ENCODE measurements at regions not wholly inside any gene's neighbourhood (a gene's known extent, or its start where the extent isn't known, plus 50 kb on each side); places are given as distances from the start of the nearest gene placed in this dataset.
"Not testable (repeated sequence)": the region's sequence is repeated elsewhere in the genome, so short reads cannot be mapped to it uniquely, and the experiment has no call there.

DNA sequence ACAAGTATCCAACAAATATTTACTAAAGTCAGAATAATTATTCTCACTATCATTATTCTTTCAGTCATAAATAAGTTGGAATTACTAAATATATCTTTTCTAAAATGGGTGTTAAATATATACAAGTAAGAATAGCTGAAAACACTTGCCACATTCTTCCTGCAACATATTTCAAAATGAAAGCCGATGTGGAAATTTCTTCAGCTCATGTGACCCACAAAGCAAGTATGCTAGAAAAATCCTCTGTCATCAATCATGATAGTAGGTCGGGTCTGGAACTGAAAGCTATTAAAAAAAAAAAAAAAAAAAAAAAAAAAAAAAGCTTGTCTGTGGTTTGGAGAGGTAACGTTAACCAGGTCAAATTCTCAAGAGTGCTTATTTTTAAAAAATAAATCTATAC lies 344.7 kb downstream of the NEBL start:
- Histone ChIP-seq H3K9ac (ENCODE audit: low read length in 3 of 3) (no peak overlapping the region), H3K27me3 (ENCODE audit: control insufficient read depth, insufficient read depth, low read length) (no peaks in the 10 kb centered on the region), H3K36me3 (ENCODE audit: control insufficient read depth in 2 of 3, insufficient read depth in 3 of 3, low read length in 3 of 3) (no peaks in the 10 kb centered on the region), H3K4me1 (ENCODE audit: control insufficient read depth in 2 of 3, insufficient read depth in 2 of 3, low read depth in 1 of 3, low read length in 3 of 3) (no peaks in the 10 kb centered on the region), H3K9me3 (ENCODE audit: control insufficient read depth in 2 of 3, insufficient read depth in 1 of 3, low read length in 3 of 3) (peaks cover 0 to 2% (median 0%) of the 10 kb centered on the region in 3 donors), H3K27ac (ENCODE audit: low read depth in 2 of 2, low read length in 2 of 2) (no peak overlapping the region), H3K4me3 (ENCODE audit: low read length in 3 of 3) (no peak overlapping the region)
- TF ChIP-seq, protein P1, sequence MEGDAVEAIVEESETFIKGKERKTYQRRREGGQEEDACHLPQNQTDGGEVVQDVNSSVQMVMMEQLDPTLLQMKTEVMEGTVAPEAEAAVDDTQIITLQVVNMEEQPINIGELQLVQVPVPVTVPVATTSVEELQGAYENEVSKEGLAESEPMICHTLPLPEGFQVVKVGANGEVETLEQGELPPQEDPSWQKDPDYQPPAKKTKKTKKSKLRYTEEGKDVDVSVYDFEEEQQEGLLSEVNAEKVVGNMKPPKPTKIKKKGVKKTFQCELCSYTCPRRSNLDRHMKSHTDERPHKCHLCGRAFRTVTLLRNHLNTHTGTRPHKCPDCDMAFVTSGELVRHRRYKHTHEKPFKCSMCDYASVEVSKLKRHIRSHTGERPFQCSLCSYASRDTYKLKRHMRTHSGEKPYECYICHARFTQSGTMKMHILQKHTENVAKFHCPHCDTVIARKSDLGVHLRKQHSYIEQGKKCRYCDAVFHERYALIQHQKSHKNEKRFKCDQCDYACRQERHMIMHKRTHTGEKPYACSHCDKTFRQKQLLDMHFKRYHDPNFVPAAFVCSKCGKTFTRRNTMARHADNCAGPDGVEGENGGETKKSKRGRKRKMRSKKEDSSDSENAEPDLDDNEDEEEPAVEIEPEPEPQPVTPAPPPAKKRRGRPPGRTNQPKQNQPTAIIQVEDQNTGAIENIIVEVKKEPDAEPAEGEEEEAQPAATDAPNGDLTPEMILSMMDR (IDR thresholded peaks at IDR 0.05; ENCODE audit: borderline replicate concordance, extremely low read depth, insufficient read depth) = no peak
- FAIRE-seq = no peak
- intact Hi-C loops (cut with DNase I) = no loop called here
- no peak for DNase-seq

DNA sequence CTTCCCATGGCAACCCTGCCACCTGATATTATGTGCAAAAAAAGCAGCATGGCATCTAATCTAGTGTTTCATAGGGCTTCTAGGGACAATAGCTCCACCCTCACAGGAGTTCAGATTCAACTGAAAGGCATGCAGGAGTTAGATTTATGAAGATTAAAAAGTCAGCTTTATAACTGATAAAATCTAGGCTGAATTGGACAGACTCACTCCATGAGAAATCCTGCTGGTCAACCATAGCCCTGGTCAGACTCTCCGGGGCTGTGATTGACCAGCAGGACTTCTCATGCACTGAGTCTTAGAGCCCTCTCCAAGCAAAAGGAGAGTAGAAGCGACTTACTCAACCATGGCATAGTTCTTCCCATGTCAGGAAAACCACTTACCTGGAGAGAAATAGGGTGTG lies 345.4 kb downstream of the NEBL start:
- H3K4me1 ChIP-seq (ENCODE audit: control insufficient read depth in 2 of 3, insufficient read depth in 2 of 3, low read depth in 1 of 3, low read length in 3 of 3) = no peaks in the 10 kb centered on the region
- no peaks in the 10 kb centered on the region for H3K27me3 ChIP-seq (ENCODE audit: control insufficient read depth, insufficient read depth, low read length)
- DNase-seq = no peak
- intact Hi-C loops (cut with DNase I) = no loop called here
- H3K9me3 ChIP-seq (ENCODE audit: control insufficient read depth in 2 of 3, insufficient read depth in 1 of 3, low read length in 3 of 3) = peaks cover 0 to 2% (median 0%) of the 10 kb centered on the region in 3 donors
- H3K4me3 ChIP-seq (ENCODE audit: low read length in 3 of 3) = no peak overlapping the region
- TF ChIP-seq, protein P1 (IDR thresholded peaks at IDR 0.05; ENCODE audit: borderline replicate concordance, extremely low read depth, insufficient read depth) = no peak
- H3K36me3 ChIP-seq (ENCODE audit: control insufficient read depth in 2 of 3, insufficient read depth in 3 of 3, low read length in 3 of 3) = no peaks in the 10 kb centered on the region
- H3K27ac ChIP-seq (ENCODE audit: low read depth in 2 of 2, low read length in 2 of 2) = no peak overlapping the region
- FAIRE-seq = no peak
- H3K9ac ChIP-seq (ENCODE audit: low read length in 3 of 3) = no peak overlapping the region

DNA sequence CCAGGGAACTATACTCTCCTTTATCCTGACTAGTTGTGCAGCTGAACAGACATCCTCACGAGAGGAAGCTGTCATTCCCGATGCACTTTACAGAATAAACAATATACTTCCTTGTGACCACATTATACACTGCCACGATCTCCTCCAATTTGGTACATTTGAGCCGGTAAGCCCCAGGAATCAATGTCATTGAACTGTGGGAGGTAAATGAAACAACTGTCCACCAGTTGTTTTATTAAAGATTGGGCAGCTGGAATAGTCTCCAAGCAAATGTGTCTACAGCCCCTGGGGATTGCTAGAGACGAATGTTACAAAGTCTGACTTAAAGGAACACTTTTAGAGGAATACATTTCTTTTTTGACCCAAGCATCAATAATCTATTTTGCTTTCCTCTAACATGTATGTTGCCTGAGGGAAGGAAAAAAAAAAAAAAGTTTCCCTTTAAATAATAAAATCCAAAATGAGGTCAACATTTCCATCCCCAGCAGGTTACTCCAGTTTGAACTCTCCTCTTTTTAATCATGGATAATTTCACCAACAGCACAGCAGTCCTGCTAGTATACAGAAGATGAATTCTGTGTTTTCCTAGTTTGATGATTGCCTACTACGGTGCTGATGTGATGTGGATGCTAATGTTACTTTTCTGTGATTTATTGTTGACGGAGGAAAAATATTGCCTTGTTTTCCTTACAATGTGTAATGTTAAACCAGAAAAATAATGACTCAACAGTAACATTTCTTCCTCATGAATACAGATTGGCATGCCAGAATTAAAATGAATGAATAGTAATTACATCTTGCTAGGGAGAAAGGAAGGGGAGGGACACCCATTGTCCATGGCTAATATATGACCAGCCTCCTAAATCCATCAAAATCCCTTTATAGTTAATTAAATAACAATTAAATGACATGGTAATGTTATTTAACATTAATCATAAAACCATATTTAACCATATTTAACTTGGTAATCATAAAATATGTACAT lies 360.9 kb downstream of the NEBL start:
- Histone ChIP-seq H3K4me3 (ENCODE audit: low read length in 3 of 3) (no peak overlapping the region), H3K27ac (ENCODE audit: low read depth in 2 of 2, low read length in 2 of 2) (no peak overlapping the region), H3K27me3 (ENCODE audit: control insufficient read depth, insufficient read depth, low read length) (no peaks in the 10 kb centered on the region), H3K4me1 (ENCODE audit: control insufficient read depth in 2 of 3, insufficient read depth in 2 of 3, low read depth in 1 of 3, low read length in 3 of 3) (no peaks in the 10 kb centered on the region), H3K36me3 (ENCODE audit: control insufficient read depth in 2 of 3, insufficient read depth in 3 of 3, low read length in 3 of 3) (no peaks in the 10 kb centered on the region), H3K9me3 (ENCODE audit: control insufficient read depth in 2 of 3, insufficient read depth in 1 of 3, low read length in 3 of 3) (no peaks in the 10 kb centered on the region), H3K9ac (ENCODE audit: low read length in 3 of 3) (no peak overlapping the region)
- FAIRE-seq = no peak
- DNase-seq = no peak
- intact Hi-C loops (cut with DNase I) = no loop called here
- TF ChIP-seq, protein P1 (IDR thresholded peaks at IDR 0.05; ENCODE audit: borderline replicate concordance, extremely low read depth, insufficient read depth) = no peak

DNA sequence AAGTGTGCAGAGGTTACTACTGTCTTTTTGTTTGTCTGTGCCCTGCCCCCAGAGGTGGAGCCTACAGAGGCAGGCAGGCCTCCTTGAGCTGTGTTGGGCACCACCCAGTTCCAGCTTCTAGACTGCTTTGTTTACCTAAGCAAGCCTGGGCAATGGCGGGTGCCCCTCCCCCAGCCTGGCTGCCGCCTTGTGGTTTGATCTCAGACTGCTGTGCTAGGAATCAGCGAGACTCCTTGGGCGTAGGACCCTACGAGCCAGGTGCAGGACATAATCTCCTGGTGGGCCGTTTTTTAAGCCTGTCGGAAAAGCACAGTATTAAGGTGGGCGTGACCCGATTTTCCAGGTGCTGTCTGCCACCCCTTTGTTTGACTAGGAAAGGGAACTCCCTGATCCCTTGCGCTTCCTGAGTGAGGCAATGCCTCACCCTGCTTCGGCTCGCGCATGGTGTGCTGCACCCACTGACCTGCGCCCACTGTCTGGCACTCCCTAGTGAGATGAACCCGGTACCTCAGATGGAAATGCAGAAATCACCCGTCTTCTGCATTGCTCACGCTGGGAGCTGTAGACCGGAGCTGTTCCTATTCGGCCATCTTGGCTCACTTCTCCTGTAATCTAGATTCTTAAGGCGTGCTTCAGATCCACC lies 365.7 kb downstream of the NEBL start:
- DNase-seq; H3K27me3 ChIP-seq (ENCODE audit: control insufficient read depth, insufficient read depth, low read length); intact Hi-C loops (cut with DNase I); H3K36me3 ChIP-seq (ENCODE audit: control insufficient read depth in 2 of 3, insufficient read depth in 3 of 3, low read length in 3 of 3); H3K9ac ChIP-seq (ENCODE audit: low read length in 3 of 3); H3K9me3 ChIP-seq (ENCODE audit: control insufficient read depth in 2 of 3, insufficient read depth in 1 of 3, low read length in 3 of 3); FAIRE-seq; H3K4me1 ChIP-seq (ENCODE audit: control insufficient read depth in 2 of 3, insufficient read depth in 2 of 3, low read depth in 1 of 3, low read length in 3 of 3); H3K27ac ChIP-seq (ENCODE audit: low read depth in 2 of 2, low read length in 2 of 2); H3K4me3 ChIP-seq (ENCODE audit: low read length in 3 of 3): not testable (repeated sequence)
